ENCODE measurements at regions not wholly inside any gene's neighbourhood (a gene's known extent, or its start where the extent isn't known, plus 50 kb on each side); places are given as distances from the start of the nearest gene placed in this dataset.

- H3K27me3 Mint-ChIP-seq (ENCODE audit: insufficient read depth, low read depth, poor library complexity): peaks cover 2% of the 10 kb centered on the region
- no peak for TF ChIP-seq STAT1 (IDR thresholded peaks at IDR 0.05; ENCODE audit: unreplicated experiment)
- TF ChIP-seq ZNF462 (CRISPR knock-in tag; IDR thresholded peaks at IDR 0.05): no peak
- no peak for TF ChIP-seq NANOG (IDR thresholded peaks at IDR 0.05; ENCODE audit: borderline replicate concordance)
- TF ChIP-seq EZH2phosphoT487 (IDR thresholded peaks at IDR 0.05; ENCODE audit: unreplicated experiment): no peak
- no peak for TF ChIP-seq ZNF114 (CRISPR knock-in tag; IDR thresholded peaks at IDR 0.05)
- TF ChIP-seq CREB1 (CRISPR knock-in tag; IDR thresholded peaks at IDR 0.05; ENCODE audit: low read depth): no peak
- no peak for TF ChIP-seq EZH2 (IDR thresholded peaks at IDR 0.05; ENCODE audit: low read depth, unreplicated experiment)
- TF ChIP-seq ZNF331 (CRISPR knock-in tag; IDR thresholded peaks at IDR 0.05; ENCODE audit: low read depth): no peak
- no peak for TF ChIP-seq CTCF (conservative IDR thresholded peaks at IDR 0.05; ENCODE audit: low read depth in 2 of 2)
- no peak for TF ChIP-seq JUNB (IDR thresholded peaks at IDR 0.05; ENCODE audit: unreplicated experiment)
- TF ChIP-seq POLR2AphosphoS5 (IDR thresholded peaks at IDR 0.05; ENCODE audit: low read depth): no peak
- TF ChIP-seq ETS1 (IDR thresholded peaks at IDR 0.05): no peak
- TF ChIP-seq REST (IDR thresholded peaks at IDR 0.05; ENCODE audit: unreplicated experiment): no peak
- H3K27me3 ChIP-seq (ENCODE audit: insufficient read depth): no peaks in the 10 kb centered on the region
Measured at GRCh38 chr17:72396121-72396520, 275.3 kb downstream of the SOX9 start.

More at GRCh38 chr17:72396121-72396520, 275.3 kb downstream of the SOX9 start:
- H4K20me1 ChIP-seq (replicated peaks; ENCODE audit: insufficient read depth): no peaks in the 10 kb centered on the region
- no peaks in the 10 kb centered on the region for H3K36me3 Mint-ChIP-seq (ENCODE audit: low read depth)
- H3K36me3 ChIP-seq (ENCODE audit: insufficient read depth): no peaks in the 10 kb centered on the region
- no peaks in the 10 kb centered on the region for H3K79me2 ChIP-seq (replicated peaks; ENCODE audit: insufficient read depth)
- no peak overlapping the region for H3K27ac ChIP-seq (ENCODE audit: low read depth)
- H3K27ac Mint-ChIP-seq: no peak overlapping the region
- no peak overlapping the region for H2AFZ ChIP-seq
- no peak overlapping the region for H3K4me3 ChIP-seq
- H3K4me1 ChIP-seq (ENCODE audit: insufficient read depth): peaks cover 9% of the 10 kb centered on the region
- no peaks in the 10 kb centered on the region for H3F3A ChIP-seq (replicated peaks; ENCODE audit: low read depth)
- H3K9me2 ChIP-seq (ENCODE audit: insufficient read depth): no peaks in the 10 kb centered on the region
- H3K4me2 ChIP-seq: no peak overlapping the region
- peaks cover 27% of the 10 kb centered on the region for H3K4me1 Mint-ChIP-seq
- H3K4me3 Mint-ChIP-seq: no peak overlapping the region
- DNase-seq (ENCODE audit: low spot score): no peak
- ATAC-seq: no peak
- H3K9me3 Mint-ChIP-seq: no peaks in the 10 kb centered on the region

All from GM23338 (cell line).